Skeletal muscle tissue (tissue), 3 donors: ENCODE measurements at regions not wholly inside any gene's neighbourhood (a gene's known extent, or its start where the extent isn't known, plus 50 kb on each side); places are given as distances from the start of the nearest gene placed in this dataset.

Source experiments
- H3K27ac ChIP-seq: one replicate; pipeline ENCODE4 v1.7.0; 2013; ENCODE audit warnings: mild to moderate bottlenecking, low read depth, low read length, inconsistent platforms
- H3K27me3 ChIP-seq, 3 donors: one replicate each; pipeline ENCODE4 v1.7.0; 2013; ENCODE audit warnings: low read length in 3 of 3; ENCODE audit not compliant: control insufficient read depth in 3 of 3, insufficient read depth in 3 of 3
- H3K36me3 ChIP-seq, 3 donors: one replicate each; pipeline ENCODE4 v1.7.0; 2013; ENCODE audit warnings: low read length in 3 of 3; ENCODE audit not compliant: control insufficient read depth in 3 of 3, insufficient read depth in 3 of 3
- H3K4me1 ChIP-seq, 3 donors: one replicate each; pipeline ENCODE4 v1.7.0; 2013; ENCODE audit warnings: low read length in 3 of 3, mild to moderate bottlenecking in 3 of 3; ENCODE audit not compliant: control insufficient read depth in 3 of 3, insufficient read depth in 3 of 3
- H3K4me3 ChIP-seq, 3 donors: one replicate each; pipeline ENCODE4 v1.7.0; 2013; ENCODE audit warnings: low read length in 3 of 3
- H3K9ac ChIP-seq, 3 donors: one replicate each; pipeline ENCODE4 v1.7.0; 2013; ENCODE audit warnings: low read length in 3 of 3, mild to moderate bottlenecking in 3 of 3, moderate library complexity in 2 of 3, low read depth in 1 of 3
- H3K9me3 ChIP-seq, 3 donors: one replicate each; pipeline ENCODE4 v1.7.0; 2013; ENCODE audit warnings: low read length in 3 of 3; ENCODE audit not compliant: control insufficient read depth in 3 of 3
- donor health status: Osteomylitis.

DNA sequence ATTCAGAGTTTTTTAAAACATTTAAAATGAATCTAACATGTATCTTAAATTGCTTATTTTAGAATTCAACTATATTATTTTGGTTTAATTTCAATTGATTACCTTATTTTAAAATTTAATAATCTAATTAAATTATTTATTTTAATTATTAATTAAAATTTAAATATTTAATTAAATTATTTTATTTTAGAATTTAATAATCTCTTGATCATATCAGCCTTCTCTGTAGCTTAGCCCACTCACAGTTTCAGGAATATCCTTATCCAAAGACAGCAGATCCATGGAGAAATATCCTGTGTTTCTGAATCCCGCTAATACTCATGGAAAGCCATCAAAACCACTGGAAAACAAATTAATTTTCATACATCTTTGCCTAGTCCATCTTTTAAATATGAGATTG lies 1669.2 kb downstream of the PCDH9 start:
- Histone ChIP-seq H3K27ac (no peak overlapping the region), H3K36me3 (no peaks in the 10 kb centered on the region), H3K27me3 (no peaks in the 10 kb centered on the region), H3K9me3 (no peaks in the 10 kb centered on the region), H3K4me3 (no peak overlapping the region), H3K9ac (no peak overlapping the region), H3K4me1 (no peaks in the 10 kb centered on the region)

DNA sequence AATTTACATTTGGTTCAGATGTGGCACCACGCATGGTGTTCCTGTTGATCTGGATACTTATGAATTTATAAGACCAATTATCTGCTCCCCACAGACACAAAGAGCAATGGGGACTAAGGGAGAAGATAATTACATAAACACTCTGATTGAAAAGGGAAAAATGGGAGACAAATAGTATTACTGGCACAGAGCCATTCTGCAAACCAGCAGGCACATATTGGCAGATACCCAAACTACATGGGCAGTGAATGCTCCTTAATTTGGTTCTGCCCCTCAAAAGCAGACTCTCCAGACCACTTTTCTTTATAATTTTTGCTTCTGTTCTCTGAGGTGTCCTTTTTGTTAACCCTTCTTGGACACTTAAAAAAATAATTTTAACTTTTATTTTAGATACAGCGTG lies 1674.2 kb downstream of the PCDH9 start:
- no peaks in the 10 kb centered on the region for H3K4me1 ChIP-seq
- no peaks in the 10 kb centered on the region for H3K27me3 ChIP-seq
- no peak overlapping the region for H3K4me3 ChIP-seq
- no peaks in the 10 kb centered on the region for H3K36me3 ChIP-seq
- H3K27ac ChIP-seq = no peak overlapping the region
- H3K9me3 ChIP-seq = no peaks in the 10 kb centered on the region
- no peak overlapping the region for H3K9ac ChIP-seq

DNA sequence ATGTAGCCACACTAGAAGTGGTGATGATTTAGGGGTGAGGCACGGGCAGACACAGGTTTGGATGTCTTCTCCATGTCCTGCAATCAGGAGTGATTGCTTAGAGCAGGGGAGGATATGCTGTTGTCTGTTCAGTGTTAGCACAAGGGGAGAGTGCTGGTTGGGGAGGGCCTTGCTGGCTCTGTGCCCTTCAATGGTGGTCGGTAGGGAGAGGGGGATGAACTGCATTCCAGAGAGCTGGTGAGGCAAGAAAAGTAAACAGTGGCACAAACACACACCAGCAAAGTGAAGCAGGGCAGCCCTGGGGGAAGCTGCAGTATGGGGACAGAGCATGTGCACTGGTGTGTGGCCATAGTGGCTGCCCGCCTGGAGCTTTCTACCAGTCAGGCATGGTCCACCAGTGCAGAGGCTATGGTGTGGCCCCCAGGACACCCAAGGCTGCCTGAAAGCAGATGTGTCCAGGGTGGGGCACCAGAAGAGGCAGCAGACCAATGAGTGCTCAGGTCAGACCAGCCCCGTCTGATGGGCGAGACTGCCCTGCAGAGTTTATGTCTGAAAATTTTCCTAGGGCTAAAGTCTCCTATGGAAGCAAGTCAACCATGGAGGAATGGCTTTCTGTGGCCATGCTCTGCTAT lies 1676.9 kb downstream of the PCDH9 start:
- no peaks in the 10 kb centered on the region for H3K27me3 ChIP-seq
- H3K36me3 ChIP-seq = no peaks in the 10 kb centered on the region
- H3K9me3 ChIP-seq = no peaks in the 10 kb centered on the region
- H3K9ac ChIP-seq = no peak overlapping the region
- no peak overlapping the region for H3K27ac ChIP-seq
- no peak overlapping the region for H3K4me3 ChIP-seq
- no peaks in the 10 kb centered on the region for H3K4me1 ChIP-seq

DNA sequence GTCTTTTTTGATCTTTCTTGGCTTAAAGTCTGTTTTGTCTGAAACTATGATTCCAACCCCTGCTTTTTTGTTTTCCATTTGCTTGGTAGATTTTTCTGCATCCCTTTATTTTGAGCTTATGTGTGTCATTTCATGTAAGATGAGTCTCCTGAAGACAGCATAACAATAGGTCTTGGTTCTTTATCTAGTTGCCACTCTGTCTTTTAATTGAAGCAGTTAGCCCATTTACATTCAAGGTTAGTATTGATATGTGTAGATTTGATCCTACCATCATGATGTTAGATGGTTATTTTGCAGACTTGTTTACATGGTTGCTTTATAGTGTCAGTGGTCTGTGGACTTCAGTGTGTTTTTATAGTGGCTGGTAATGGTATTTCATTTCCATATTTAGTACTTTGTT lies 1678.9 kb downstream of the PCDH9 start:
- H3K36me3 ChIP-seq = no peaks in the 10 kb centered on the region

DNA sequence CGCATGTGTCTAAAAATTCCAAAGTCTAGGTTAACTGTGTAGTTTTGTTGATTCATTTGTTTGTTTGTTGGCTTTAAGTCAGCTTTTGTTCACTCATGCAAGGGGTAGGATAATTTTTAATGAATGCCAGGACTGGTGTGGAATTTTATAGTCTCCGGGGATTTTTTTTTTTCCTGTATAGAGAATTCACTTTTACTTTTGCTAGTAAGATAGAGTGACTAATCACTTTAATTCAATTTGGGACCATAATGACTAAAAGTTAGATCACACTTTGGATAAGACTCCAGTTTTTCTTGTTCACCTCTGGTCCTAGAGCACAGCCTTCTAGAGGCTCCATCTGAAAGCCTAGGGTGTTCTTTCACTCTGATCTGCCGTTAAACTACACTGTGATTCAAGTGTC lies 1690.0 kb downstream of the PCDH9 start:
- Histone ChIP-seq H3K27ac (no peak overlapping the region), H3K4me3 (no peak overlapping the region), H3K9me3 (no peaks in the 10 kb centered on the region), H3K36me3 (no peaks in the 10 kb centered on the region), H3K27me3 (no peaks in the 10 kb centered on the region), H3K4me1 (no peaks in the 10 kb centered on the region), H3K9ac (no peak overlapping the region)

More for the DNA sequence above, 1678.9 kb downstream of the PCDH9 start:
- Histone ChIP-seq H3K4me1 (no peaks in the 10 kb centered on the region), H3K27ac (no peak overlapping the region), H3K9ac (no peak overlapping the region), H3K4me3 (no peak overlapping the region), H3K9me3 (no peaks in the 10 kb centered on the region), H3K27me3 (no peaks in the 10 kb centered on the region)

DNA sequence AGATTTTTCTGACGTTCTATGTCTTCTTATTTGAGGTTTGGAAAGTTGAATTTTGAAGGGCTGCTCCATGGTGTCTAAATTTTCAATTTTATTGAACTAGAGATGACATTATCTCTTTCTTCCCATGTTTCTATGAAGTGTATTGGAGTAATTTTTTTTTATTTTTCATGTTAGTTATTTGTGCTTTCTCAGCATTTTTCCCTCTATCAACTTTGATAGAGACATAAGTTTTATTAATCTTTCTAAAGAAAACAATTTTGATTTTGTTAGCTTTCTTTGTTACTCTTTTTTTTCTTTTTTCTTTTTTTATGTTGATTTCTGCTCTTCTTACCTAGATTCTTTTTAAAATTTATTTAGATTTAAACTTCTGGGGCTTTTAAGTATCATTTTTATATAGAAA lies 1694.8 kb downstream of the PCDH9 start:
- H3K9me3 ChIP-seq = no peaks in the 10 kb centered on the region
- H3K4me3 ChIP-seq = no peak overlapping the region
- H3K27ac ChIP-seq = no peak overlapping the region

DNA sequence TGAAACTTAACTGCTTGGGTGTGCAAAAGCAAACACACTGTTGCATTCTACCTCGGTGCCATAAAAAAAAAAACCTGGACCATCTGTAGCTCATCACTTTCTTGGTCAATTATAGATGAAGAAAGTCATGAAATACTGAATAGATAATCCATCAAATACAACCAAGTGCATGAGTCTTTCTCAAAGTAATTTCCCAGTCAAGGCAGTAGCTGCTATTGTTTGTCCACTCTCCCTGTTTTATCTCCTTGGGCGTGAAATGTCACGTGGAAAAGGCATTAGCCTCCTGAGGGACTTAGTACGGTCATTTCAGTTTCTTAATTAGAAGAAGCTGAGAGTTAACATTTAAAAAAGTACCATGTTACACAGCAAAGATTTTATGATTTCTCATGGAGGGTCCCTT lies 1697.9 kb downstream of the PCDH9 start:
- Histone ChIP-seq H3K4me1 (no peaks in the 10 kb centered on the region), H3K27ac (no peak overlapping the region), H3K4me3 (no peak overlapping the region), H3K9ac (no peak overlapping the region), H3K27me3 (no peaks in the 10 kb centered on the region), H3K36me3 (no peaks in the 10 kb centered on the region), H3K9me3 (no peaks in the 10 kb centered on the region)

More for the DNA sequence above, 1694.8 kb downstream of the PCDH9 start:
- no peaks in the 10 kb centered on the region for H3K27me3 ChIP-seq
- no peaks in the 10 kb centered on the region for H3K36me3 ChIP-seq
- no peaks in the 10 kb centered on the region for H3K4me1 ChIP-seq
- no peak overlapping the region for H3K9ac ChIP-seq

DNA sequence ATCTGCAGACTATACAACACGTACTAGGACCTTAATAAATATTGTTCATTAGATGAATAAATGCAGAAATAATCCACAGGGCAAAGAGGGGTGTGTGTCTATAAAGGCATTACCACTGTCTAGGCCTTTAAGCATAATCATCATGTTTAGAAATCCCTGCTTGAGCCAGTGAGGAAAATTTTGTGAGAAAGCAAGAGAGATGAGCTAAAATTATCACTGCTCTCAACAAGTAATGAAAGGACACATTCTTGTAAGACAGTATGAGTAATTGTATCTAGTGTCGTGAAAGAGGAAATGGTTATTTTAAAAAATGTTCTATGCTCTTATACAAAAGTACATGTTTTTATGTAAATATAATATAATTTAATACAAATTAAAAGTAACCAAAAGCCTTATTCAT lies 1699.4 kb downstream of the PCDH9 start:
- H3K9me3 ChIP-seq = no peaks in the 10 kb centered on the region
- no peaks in the 10 kb centered on the region for H3K4me1 ChIP-seq
- no peak overlapping the region for H3K4me3 ChIP-seq
- H3K36me3 ChIP-seq = no peaks in the 10 kb centered on the region
- no peak overlapping the region for H3K27ac ChIP-seq
- no peaks in the 10 kb centered on the region for H3K27me3 ChIP-seq
- no peak overlapping the region for H3K9ac ChIP-seq

DNA sequence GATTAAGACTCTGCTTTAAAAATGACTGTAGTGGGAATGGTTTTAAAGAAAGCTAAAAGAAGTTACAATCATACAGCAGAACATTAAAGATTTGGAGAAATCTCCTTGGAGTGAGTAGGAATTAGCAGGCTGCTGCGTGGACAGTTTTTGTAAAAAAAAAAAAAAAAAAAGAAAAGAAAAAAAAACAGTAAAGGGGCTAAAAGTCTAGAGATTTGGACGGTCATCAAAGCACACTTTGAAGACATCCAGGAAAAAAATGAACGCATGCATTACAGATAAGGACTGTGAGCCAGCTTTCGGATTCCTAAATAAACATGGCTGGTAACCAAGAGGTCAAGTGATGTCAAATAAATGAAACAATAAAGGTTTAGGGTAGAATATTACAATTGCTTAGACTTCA lies 1700.6 kb downstream of the PCDH9 start:
- H3K4me1 ChIP-seq = no peaks in the 10 kb centered on the region
- no peaks in the 10 kb centered on the region for H3K9me3 ChIP-seq
- no peaks in the 10 kb centered on the region for H3K27me3 ChIP-seq
- H3K27ac ChIP-seq = no peak overlapping the region
- H3K9ac ChIP-seq = no peak overlapping the region
- H3K4me3 ChIP-seq = no peak overlapping the region
- no peaks in the 10 kb centered on the region for H3K36me3 ChIP-seq

DNA sequence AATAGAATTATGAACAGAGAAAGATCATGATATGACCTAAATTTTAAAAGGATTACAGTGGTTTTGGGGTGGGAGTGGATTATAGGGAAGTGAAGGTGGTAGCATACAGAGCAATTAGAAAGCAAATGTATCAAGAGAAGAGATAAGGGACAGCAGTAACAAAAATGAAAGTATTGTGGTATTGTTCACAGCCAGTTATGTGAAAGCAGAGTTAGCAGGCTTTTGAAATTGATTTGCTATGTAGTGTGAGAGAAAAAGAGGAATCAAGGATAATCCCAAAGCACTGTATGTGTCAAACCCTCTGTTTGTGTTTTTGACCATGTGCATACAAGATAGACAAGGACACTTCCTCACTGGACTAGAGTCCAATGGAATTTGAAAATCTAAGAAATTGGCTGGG lies 1721.4 kb downstream of the PCDH9 start:
- Histone ChIP-seq H3K4me1 (no peaks in the 10 kb centered on the region), H3K27me3 (no peaks in the 10 kb centered on the region), H3K36me3 (no peaks in the 10 kb centered on the region)

DNA sequence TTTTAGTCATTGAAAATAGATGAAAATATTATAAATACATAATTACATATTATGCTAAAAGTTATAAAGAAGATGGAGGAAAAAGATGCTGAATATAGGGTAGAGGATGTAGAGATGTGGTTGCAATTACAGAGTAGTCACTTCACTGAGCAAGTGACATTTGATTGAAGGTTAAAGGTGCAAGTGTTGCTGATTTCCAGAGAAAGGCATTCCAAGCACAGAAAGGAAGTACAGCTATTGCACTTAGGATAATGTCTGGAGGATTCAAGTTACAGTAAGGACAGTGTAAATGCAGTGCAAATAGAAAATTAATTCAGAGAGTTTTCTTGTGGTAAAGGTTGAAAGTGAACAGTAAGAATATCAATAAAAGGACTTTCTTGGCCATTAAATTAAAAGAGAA lies 1721.8 kb downstream of the PCDH9 start:
- Histone ChIP-seq H3K9me3 (no peaks in the 10 kb centered on the region), H3K9ac (no peak overlapping the region), H3K27ac (no peak overlapping the region), H3K4me1 (no peaks in the 10 kb centered on the region), H3K36me3 (no peaks in the 10 kb centered on the region), H3K4me3 (no peak overlapping the region), H3K27me3 (no peaks in the 10 kb centered on the region)

More for the DNA sequence above, 1721.4 kb downstream of the PCDH9 start:
- H3K9ac ChIP-seq = no peak overlapping the region
- no peak overlapping the region for H3K27ac ChIP-seq
- no peak overlapping the region for H3K4me3 ChIP-seq
- no peaks in the 10 kb centered on the region for H3K9me3 ChIP-seq
